ENCODE measurements at regions not wholly inside any gene's neighbourhood (a gene's known extent, or its start where the extent isn't known, plus 50 kb on each side); places are given as distances from the start of the nearest gene placed in this dataset.

DNA sequence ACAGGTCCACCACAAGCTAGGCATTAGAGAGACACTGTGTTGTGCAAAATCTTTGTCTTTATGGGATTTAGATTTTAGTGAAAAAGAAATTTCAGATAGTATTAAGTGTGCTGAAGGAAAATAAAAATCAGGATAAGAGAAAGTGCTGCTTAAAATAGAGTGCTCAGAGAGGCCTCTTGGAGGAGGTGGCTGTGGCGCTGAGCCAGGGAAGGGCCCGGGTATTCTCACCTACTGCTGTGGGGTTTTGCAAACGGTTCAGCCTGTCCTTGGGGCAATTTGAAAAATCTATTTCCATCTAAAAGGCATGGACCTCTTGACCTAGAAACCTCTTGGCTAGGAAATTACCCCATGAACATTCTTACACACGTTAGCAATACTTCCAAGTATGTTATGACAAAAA is 267.7 kb downstream of the TJP1 start:
- in situ Hi-C loops (cut with MboI; ENCODE audit: low pct_ligation_motif_present in 1 of 4, low pct_unique_long_range_greater_than_20kb in 1 of 4, low sequenced_read_pairs in 3 of 4) (no loop called here), intact Hi-C loops (cut with DNase I; ENCODE audit: low total_unique reads) (no loop called here)
- TF ChIP-seq POLR2AphosphoS5 (IDR thresholded peaks at IDR 0.05) (no peak), EP300 (IDR thresholded peaks at IDR 0.05; ENCODE audit: low read depth) (no peak), CTCF (IDR thresholded peaks at IDR 0.05) (no peak), POLR2A (IDR thresholded peaks at IDR 0.05) (no peak)
- no peaks in the 10 kb centered on the region for H3K4me1 ChIP-seq
- no peaks in the 10 kb centered on the region for H3K9me3 ChIP-seq
- WGBS, 2 donors (ENCODE audit: low coverage in 1 of 2): 33 to 61% methylated on average over 3 to 4 of the region's 4 CpGs
- H3K4me3 ChIP-seq: no peak overlapping the region
- H3K27me3 ChIP-seq: no peaks in the 10 kb centered on the region
- no peaks in the 10 kb centered on the region for H3K36me3 ChIP-seq
- no peak overlapping the region for H3K27ac ChIP-seq
- no peak for DNase-seq

- 91% methylated on average over 5 of the region's 5 CpGs; no CpG with 5 or more reads in 1 of the 2 donors for WGBS, 2 donors (ENCODE audit: low coverage in 1 of 2)
- Histone ChIP-seq H3K4me3 (no peak overlapping the region), H3K36me3 (no peaks in the 10 kb centered on the region), H3K4me1 (no peaks in the 10 kb centered on the region), H3K27me3 (no peaks in the 10 kb centered on the region), H3K27ac (no peak overlapping the region), H3K9me3 (no peaks in the 10 kb centered on the region)
- TF ChIP-seq CTCF (IDR thresholded peaks at IDR 0.05) (no peak), EP300 (IDR thresholded peaks at IDR 0.05; ENCODE audit: low read depth) (no peak), POLR2AphosphoS5 (IDR thresholded peaks at IDR 0.05) (no peak)
- no peak for DNase-seq
- intact Hi-C loops (cut with DNase I; ENCODE audit: low total_unique reads) (no loop called here), in situ Hi-C loops (cut with MboI; ENCODE audit: low pct_ligation_motif_present in 1 of 4, low pct_unique_long_range_greater_than_20kb in 1 of 4, low sequenced_read_pairs in 3 of 4) (no loop called here)
These were observed 271.3 kb downstream of the TJP1 start for GRCh38 chr15:29550834-29551465.

DNA sequence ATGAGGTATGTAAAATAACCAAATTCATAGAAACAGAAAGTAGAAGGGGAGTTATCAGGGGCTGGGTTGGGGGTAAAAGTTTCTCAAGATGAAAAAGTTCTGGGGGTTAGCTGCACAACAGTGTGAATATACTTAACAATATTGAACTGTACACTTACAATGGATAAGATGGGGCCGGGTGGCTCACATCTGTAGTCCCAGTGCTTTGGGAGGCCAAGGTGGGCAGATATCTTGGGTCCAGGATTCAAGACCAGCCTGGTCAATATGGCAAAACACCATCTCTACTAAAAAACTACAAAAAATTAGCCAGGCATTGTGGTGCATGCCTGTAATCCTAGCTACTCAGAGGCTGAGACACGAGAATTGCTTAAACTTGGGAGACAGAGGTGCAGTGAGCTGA is 274.3 kb downstream of the TJP1 start:
- intact Hi-C loops (cut with DNase I; ENCODE audit: low total_unique reads): no loop called here
- TF ChIP-seq POLR2AphosphoS5 (IDR thresholded peaks at IDR 0.05): no peak
- no peak for TF ChIP-seq POLR2A (IDR thresholded peaks at IDR 0.05)
- TF ChIP-seq EP300 (IDR thresholded peaks at IDR 0.05; ENCODE audit: low read depth): no peak
- no peak for TF ChIP-seq CTCF (IDR thresholded peaks at IDR 0.05)
- no peaks in the 10 kb centered on the region for H3K9me3 ChIP-seq
- H3K27ac ChIP-seq: no peak overlapping the region
- H3K4me3 ChIP-seq: no peak overlapping the region
- DNase-seq: no peak
- in situ Hi-C loops (cut with MboI; ENCODE audit: low pct_ligation_motif_present in 1 of 4, low pct_unique_long_range_greater_than_20kb in 1 of 4, low sequenced_read_pairs in 3 of 4): no loop called here
- 80 to 85% methylated on average over 1 to 2 of the region's 2 CpGs for WGBS, 2 donors (ENCODE audit: low coverage in 1 of 2)
- H3K4me1 ChIP-seq: no peaks in the 10 kb centered on the region
- no peaks in the 10 kb centered on the region for H3K27me3 ChIP-seq
- H3K36me3 ChIP-seq: no peaks in the 10 kb centered on the region

DNA sequence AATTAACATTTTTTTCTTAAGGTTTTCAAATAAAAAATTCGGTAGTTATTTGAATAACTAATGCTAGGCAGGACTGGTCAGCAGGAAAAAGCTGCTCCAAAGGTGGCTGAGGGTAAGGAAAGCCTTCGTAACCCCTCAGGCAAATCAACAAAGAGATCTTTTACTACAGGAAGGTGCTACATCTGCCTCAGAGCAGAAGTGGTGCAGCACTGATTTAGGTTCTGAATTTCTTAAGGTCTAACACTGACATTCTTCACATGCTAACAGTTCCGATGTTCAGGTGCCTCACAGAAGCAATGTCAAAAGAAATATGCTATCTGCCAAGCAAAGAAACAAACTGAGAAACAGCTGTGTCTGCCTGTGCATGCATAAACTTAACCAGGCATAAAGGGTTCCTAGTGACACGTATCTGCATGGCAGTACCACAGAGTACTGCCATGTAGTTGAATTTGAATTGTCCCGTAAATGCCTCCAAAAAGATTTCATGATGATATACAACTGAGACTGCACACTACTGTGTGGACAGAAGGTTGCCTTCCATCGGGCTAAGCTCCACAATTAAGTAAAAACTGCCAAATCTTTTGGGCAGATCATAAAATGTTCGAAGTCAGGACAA is 275.0 kb upstream of the NSMCE3 start:
- TF ChIP-seq CTCF (IDR thresholded peaks at IDR 0.05): no peak
- no peak for TF ChIP-seq POLR2A (IDR thresholded peaks at IDR 0.05)
- TF ChIP-seq EP300 (IDR thresholded peaks at IDR 0.05; ENCODE audit: low read depth): no peak
- TF ChIP-seq POLR2AphosphoS5 (IDR thresholded peaks at IDR 0.05): no peak
- Histone ChIP-seq H3K9me3 (no peaks in the 10 kb centered on the region), H3K4me3 (no peak overlapping the region), H3K27ac (no peak overlapping the region), H3K4me1 (no peaks in the 10 kb centered on the region), H3K27me3 (no peaks in the 10 kb centered on the region), H3K36me3 (no peaks in the 10 kb centered on the region)
- 61 to 64% methylated on average over 5 to 7 of the region's 7 CpGs for WGBS, 2 donors (ENCODE audit: low coverage in 1 of 2)
- intact Hi-C loops (cut with DNase I; ENCODE audit: low total_unique reads): no loop called here
- no peak for DNase-seq
- in situ Hi-C loops (cut with MboI; ENCODE audit: low pct_ligation_motif_present in 1 of 4, low pct_unique_long_range_greater_than_20kb in 1 of 4, low sequenced_read_pairs in 3 of 4): no loop called here
